Ascending aorta (tissue), 2 donors: ENCODE measurements at regions not wholly inside any gene's neighbourhood (a gene's known extent, or its start where the extent isn't known, plus 50 kb on each side); places are given as distances from the start of the nearest gene placed in this dataset.

Source experiments
- DNase-seq, 2 donors: peaks; one replicate each; pipeline ENCODE4 v3.0.0-alpha.2; 2019; ENCODE audit warnings: low spot score in 2 of 2
- H3K27ac ChIP-seq, 2 donors: fragments of 200-600 bp; sonication (generic); one replicate each; pipeline ENCODE4 v1.5.1; 2016 to 2017; ENCODE audit warnings: mild to moderate bottlenecking in 1 of 2
- H3K27me3 ChIP-seq: fragments of 200-600 bp; sonication (generic); one replicate; pipeline ENCODE4 v1.5.1; 2017
- H3K36me3 ChIP-seq, 2 donors: fragments of 200-600 bp; sonication (generic); one replicate each; pipeline ENCODE4 v1.5.1; 2016
- H3K4me1 ChIP-seq, 2 donors: fragments of 200-600 bp; sonication (generic); one replicate each; pipeline ENCODE4 v1.5.1; 2016 to 2017; ENCODE audit warnings: mild to moderate bottlenecking in 1 of 2
- H3K4me3 ChIP-seq, 2 donors: fragments of 200-600 bp; sonication (generic); one replicate each; pipeline ENCODE4 v1.5.1; 2016 to 2017; ENCODE audit warnings: mild to moderate bottlenecking in 1 of 2
- H3K9me3 ChIP-seq, 2 donors: fragments of 200-600 bp; sonication (generic); one replicate each; pipeline ENCODE4 v1.5.1; 2016
- CTCF ChIP-seq, 3 experiments: fragments of 200-600 bp in 2 of 3; fragments of 450-650 bp in 1 of 3; sonication (generic) in 2 of 3; IDR thresholded peaks; one replicate each; pipeline ENCODE4 v1.5.1; 2016 to 2019; ENCODE audit warnings: antibody characterized with exemption in 3 of 3, mild to moderate bottlenecking in 1 of 3, moderate library complexity in 1 of 3
- intact Hi-C: fragments of 100-400 bp; cut with DNase I; formaldehyde crosslinking; loops from one replicate; pipeline ENCODE4 v1.15.1; 2023

GRCh38 chr12:132435486-132436187 lies 54.3 kb upstream of the FBRSL1 start:
- H3K9me3 ChIP-seq = no peaks in the 10 kb centered on the region
- H3K27ac ChIP-seq = no peak overlapping the region
- no peak overlapping the region for H3K4me3 ChIP-seq
- TF ChIP-seq CTCF (IDR thresholded peaks at IDR 0.05) = no peak
- H3K4me1 ChIP-seq = no peaks in the 10 kb centered on the region
- no peak for DNase-seq
- H3K36me3 ChIP-seq = no peaks in the 10 kb centered on the region
- intact Hi-C loops = no loop called here
- H3K27me3 ChIP-seq = no peaks in the 10 kb centered on the region

GRCh38 chr12:132433641-132434395 lies 56.1 kb upstream of the FBRSL1 start:
- H3K27ac ChIP-seq = no peak overlapping the region
- no peaks in the 10 kb centered on the region for H3K36me3 ChIP-seq
- TF ChIP-seq CTCF (IDR thresholded peaks at IDR 0.05) = no peak
- H3K9me3 ChIP-seq = no peaks in the 10 kb centered on the region
- intact Hi-C loops = no loop called here
- DNase-seq = no peak
- no peaks in the 10 kb centered on the region for H3K4me1 ChIP-seq
- H3K4me3 ChIP-seq = no peak overlapping the region
- no peaks in the 10 kb centered on the region for H3K27me3 ChIP-seq

DNA sequence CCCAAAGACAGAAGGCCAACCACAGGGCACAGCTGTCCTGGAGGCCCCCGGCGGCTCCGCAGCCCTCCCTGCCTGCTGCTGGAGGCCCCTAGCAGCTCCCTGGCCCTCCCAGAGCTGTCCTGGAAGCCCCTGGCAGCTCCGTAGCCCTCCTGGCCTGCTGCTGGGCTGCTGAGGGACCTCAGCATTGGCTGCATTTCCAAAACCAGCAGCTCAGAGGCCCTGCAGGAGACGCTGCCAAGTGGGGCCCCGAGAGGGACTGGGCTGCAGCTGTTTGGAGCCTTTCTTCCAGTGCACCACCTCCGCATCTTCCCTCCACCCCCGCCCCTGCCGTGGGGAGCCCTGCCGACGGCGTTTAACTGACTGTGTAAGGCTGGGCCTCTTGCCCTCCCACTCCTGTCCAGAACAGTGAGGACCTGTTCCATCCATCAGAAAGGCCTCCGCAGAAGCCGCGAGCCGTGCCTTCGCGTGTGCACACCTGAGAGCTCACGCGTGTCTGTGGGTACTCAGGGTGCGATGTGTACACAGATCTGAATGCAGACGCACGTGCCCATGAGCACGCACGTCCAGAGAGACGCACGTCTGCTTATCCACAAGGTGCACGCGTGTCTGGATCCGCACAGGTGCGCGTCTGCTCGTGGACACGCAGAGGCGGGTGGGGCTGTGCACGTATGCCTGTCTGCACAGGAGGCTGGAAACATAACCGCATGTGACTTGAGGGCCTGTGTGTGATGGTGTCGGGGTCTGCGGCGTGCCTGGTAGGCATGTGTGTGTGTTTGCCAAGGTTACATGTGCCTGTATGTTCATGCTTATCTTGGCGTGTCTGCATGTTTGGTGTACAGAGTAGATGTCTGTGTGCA lies 57.0 kb upstream of the FBRSL1 start:
- no peaks in the 10 kb centered on the region for H3K4me1 ChIP-seq
- no peak for TF ChIP-seq CTCF (IDR thresholded peaks at IDR 0.05)
- DNase-seq = no peak
- no peak overlapping the region for H3K4me3 ChIP-seq
- H3K36me3 ChIP-seq = no peaks in the 10 kb centered on the region
- no peaks in the 10 kb centered on the region for H3K27me3 ChIP-seq
- intact Hi-C loops = no loop called here
- H3K9me3 ChIP-seq = no peaks in the 10 kb centered on the region
- H3K27ac ChIP-seq = no peak overlapping the region

DNA sequence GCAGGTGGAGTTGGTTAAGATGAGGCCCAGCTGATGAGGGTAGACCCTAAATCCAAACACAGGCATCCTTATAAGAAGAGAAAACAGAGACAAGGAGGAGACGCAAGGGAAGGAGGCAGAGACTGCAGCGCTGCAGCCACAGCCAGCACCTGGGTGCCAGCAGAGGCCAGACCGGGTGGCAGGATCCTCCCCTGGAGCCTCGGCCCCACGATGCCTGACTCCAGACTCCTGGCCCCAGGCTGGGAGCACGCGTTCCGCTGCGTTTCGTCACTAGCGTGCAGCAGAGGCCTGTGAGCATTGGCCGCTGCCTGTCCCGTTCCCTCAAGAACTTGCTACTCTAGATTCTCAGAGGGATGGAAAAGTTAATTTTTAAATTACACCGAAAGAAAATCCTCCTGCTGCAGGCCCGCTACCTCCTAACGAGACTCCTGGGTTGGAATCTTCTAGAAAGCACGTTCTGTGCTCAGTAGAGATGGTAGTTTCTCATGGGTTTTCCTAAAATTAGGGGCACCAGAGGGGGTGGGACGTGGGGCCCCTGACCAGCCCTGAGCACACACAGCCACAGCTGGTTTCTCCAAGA lies 57.7 kb upstream of the FBRSL1 start:
- no peak for TF ChIP-seq CTCF (IDR thresholded peaks at IDR 0.05)
- Histone ChIP-seq H3K27me3 (no peaks in the 10 kb centered on the region), H3K36me3 (no peaks in the 10 kb centered on the region), H3K4me3 (no peak overlapping the region), H3K9me3 (no peaks in the 10 kb centered on the region), H3K27ac (no peak overlapping the region), H3K4me1 (no peaks in the 10 kb centered on the region)
- intact Hi-C loops = no loop called here
- DNase-seq = no peak
